ENCODE measurements at regions not wholly inside any gene's neighbourhood (a gene's known extent, or its start where the extent isn't known, plus 50 kb on each side); places are given as distances from the start of the nearest gene placed in this dataset.

GRCh38 chr15:38961931-38962330, 397.3 kb upstream of the RASGRP1 start:
- intact Hi-C loops (cut with micrococcal nuclease; ENCODE audit: unreplicated experiment): no loop called here
- Mint-ChIP-seq H3K27me3 (ENCODE audit: insufficient read depth, unreplicated experiment) (peaks cover 5% of the 10 kb centered on the region), H3K27ac (ENCODE audit: unreplicated experiment) (no peak overlapping the region), H3K4me1 (ENCODE audit: low read depth, unreplicated experiment) (no peaks in the 10 kb centered on the region), H3K9me3 (ENCODE audit: unreplicated experiment) (peaks cover 4% of the 10 kb centered on the region), H3K4me3 (ENCODE audit: unreplicated experiment) (no peak overlapping the region), H3K36me3 (ENCODE audit: insufficient read depth, unreplicated experiment) (no peaks in the 10 kb centered on the region)
- no peaks in the 10 kb centered on the region for H3K9me3 ChIP-seq
- no peak for TF ChIP-seq CTCF (IDR thresholded peaks at IDR 0.05; ENCODE audit: insufficient read depth in 1 of 2, low read depth in 1 of 2, low read length in 1 of 2, severe bottlenecking in 1 of 2, unreplicated experiment in 1 of 2)
- CTCF ChIA-PET: no interaction called here
- H3K4me1 ChIP-seq: no peaks in the 10 kb centered on the region
- no peak overlapping the region for H3K4me3 ChIP-seq (ENCODE audit: low read depth, low read length)
- no TSS peak for BruUV-seq (replicated peaks)
- no peak for DNase-seq
- POLR2A ChIA-PET: no interaction called here
- no peaks in the 10 kb centered on the region for H3K27me3 ChIP-seq (replicated peaks; ENCODE audit: control insufficient read depth, insufficient read depth, low read length)
- no peaks in the 10 kb centered on the region for H3K36me3 ChIP-seq (ENCODE audit: control insufficient read depth, insufficient read depth, low read length)

DNA sequence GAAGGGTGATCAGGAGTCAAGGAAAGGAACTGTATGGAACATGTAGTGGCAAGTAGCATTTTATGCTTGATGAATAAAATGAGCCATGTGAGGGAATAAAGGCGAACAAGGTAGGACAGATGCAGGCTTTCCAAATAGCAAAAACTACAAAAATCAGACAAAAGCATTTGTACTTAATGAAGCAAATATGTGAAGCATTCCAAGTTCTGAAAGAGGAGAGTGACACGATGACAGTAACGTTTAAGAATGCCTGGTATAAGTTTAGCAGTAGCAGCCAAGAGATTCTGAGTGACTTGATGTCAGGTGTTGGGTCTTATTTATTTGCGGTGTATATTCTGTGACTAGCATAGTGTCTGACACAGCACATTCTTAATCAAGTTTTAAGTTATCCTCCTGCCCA, 408.2 kb upstream of the RASGRP1 start:
- CTCF ChIA-PET: no interaction called here
- Mint-ChIP-seq H3K27ac (ENCODE audit: unreplicated experiment) (no peak overlapping the region), H3K9me3 (ENCODE audit: unreplicated experiment) (peaks cover 23% of the 10 kb centered on the region), H3K4me1 (ENCODE audit: low read depth, unreplicated experiment) (no peaks in the 10 kb centered on the region), H3K4me3 (ENCODE audit: unreplicated experiment) (no peak overlapping the region), H3K36me3 (ENCODE audit: insufficient read depth, unreplicated experiment) (no peaks in the 10 kb centered on the region), H3K27me3 (ENCODE audit: insufficient read depth, unreplicated experiment) (no peaks in the 10 kb centered on the region)
- no peaks in the 10 kb centered on the region for H3K9me3 ChIP-seq
- no peaks in the 10 kb centered on the region for H3K27me3 ChIP-seq (replicated peaks; ENCODE audit: control insufficient read depth, insufficient read depth, low read length)
- H3K4me3 ChIP-seq (ENCODE audit: low read depth, low read length): no peak overlapping the region
- POLR2A ChIA-PET: no interaction called here
- H3K36me3 ChIP-seq (ENCODE audit: control insufficient read depth, insufficient read depth, low read length): no peaks in the 10 kb centered on the region
- intact Hi-C loops (cut with micrococcal nuclease; ENCODE audit: unreplicated experiment): no loop called here
- H3K4me1 ChIP-seq: no peaks in the 10 kb centered on the region
- no peak for DNase-seq
- no TSS peak for BruUV-seq (replicated peaks)
- TF ChIP-seq CTCF (IDR thresholded peaks at IDR 0.05; ENCODE audit: insufficient read depth in 1 of 2, low read depth in 1 of 2, low read length in 1 of 2, severe bottlenecking in 1 of 2, unreplicated experiment in 1 of 2): no peak

DNA sequence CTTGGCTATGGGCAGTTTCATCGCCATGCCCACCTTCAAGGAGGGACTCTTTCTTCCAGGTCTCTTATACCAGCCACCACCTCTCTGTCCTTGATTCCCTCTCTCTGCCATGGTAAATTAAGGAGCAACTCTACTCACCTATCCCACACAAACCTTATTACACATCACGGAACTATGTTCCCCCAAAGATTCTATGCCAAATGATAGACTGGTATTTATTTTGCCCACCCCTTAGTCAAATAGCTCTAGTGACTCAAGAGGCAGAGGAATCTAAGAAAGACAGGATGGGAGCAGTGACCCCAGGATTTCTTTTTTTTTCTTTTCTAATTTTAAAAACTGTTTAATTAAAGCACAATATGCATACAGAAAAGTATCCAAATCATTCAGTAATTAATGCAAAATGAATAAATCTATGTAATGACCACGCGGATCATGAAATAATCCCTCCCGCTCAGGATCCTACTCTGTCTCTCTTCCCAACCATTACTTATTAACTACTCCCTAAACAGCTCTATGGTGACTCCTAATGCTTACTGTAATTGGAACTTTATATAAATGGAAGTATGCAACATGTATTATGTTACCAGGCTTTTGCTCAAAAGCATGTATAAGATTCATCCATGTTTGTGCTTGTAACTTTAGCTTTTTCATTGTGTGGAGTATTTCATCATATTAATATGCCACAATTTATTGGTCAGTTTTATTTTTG, 410.8 kb upstream of the RASGRP1 start:
- BruUV-seq (replicated peaks): no TSS peak
- H3K4me1 Mint-ChIP-seq (ENCODE audit: low read depth, unreplicated experiment): no peaks in the 10 kb centered on the region
- Histone ChIP-seq H3K27me3 (replicated peaks; ENCODE audit: control insufficient read depth, insufficient read depth, low read length) (no peaks in the 10 kb centered on the region), H3K36me3 (ENCODE audit: control insufficient read depth, insufficient read depth, low read length) (no peaks in the 10 kb centered on the region), H3K9me3 (no peaks in the 10 kb centered on the region), H3K4me3 (ENCODE audit: low read depth, low read length) (no peak overlapping the region), H3K4me1 (no peaks in the 10 kb centered on the region)
- no peak for TF ChIP-seq CTCF (IDR thresholded peaks at IDR 0.05; ENCODE audit: insufficient read depth in 1 of 2, low read depth in 1 of 2, low read length in 1 of 2, severe bottlenecking in 1 of 2, unreplicated experiment in 1 of 2)
- no peak for DNase-seq
- ChIA-PET POLR2A (no interaction called here), CTCF (no interaction called here)
- no peaks in the 10 kb centered on the region for H3K27me3 Mint-ChIP-seq (ENCODE audit: insufficient read depth, unreplicated experiment)
- H3K36me3 Mint-ChIP-seq (ENCODE audit: insufficient read depth, unreplicated experiment): no peaks in the 10 kb centered on the region
- no peak overlapping the region for H3K27ac Mint-ChIP-seq (ENCODE audit: unreplicated experiment)
- no peak overlapping the region for H3K4me3 Mint-ChIP-seq (ENCODE audit: unreplicated experiment)
- H3K9me3 Mint-ChIP-seq (ENCODE audit: unreplicated experiment): peaks cover 23% of the 10 kb centered on the region
- intact Hi-C loops (cut with micrococcal nuclease; ENCODE audit: unreplicated experiment): no loop called here

All from Caco-2 (cell line).